H1 (cell line): ENCODE measurements at regions not wholly inside any gene's neighbourhood (a gene's known extent, or its start where the extent isn't known, plus 50 kb on each side); places are given as distances from the start of the nearest gene placed in this dataset.

Source experiments
- CTCF ChIA-PET: fragments of 300-600 bp; sonication (Branson Sonifier 250); formaldehyde crosslinking; loops from one replicate; lab custom pipeline; 2021; ENCODE audit not compliant: partially characterized antibody; lab: Charles Lee
- POLR2A ChIA-PET: fragments of 300-600 bp; sonication (Branson Sonifier 250); formaldehyde crosslinking; loops from one replicate; lab custom pipeline; 2021; ENCODE audit warnings: inconsistent platforms; ENCODE audit not compliant: partially characterized antibody; lab: Charles Lee
- DNase-seq, 2 experiments: peaks; one replicate each; pipeline versions ENCODE4 v3.0.0 to v3.0.0-alpha.2; 2010 to 2022; ENCODE audit warnings: low spot score in 2 of 2, low read depth in 1 of 2, mixed read lengths in 1 of 2
- FAIRE-seq: peaks from 2 replicates; lab custom pipeline; 2011; peaks lifted over from hg19 to GRCh38; lab: Jason Lieb, UNC
- H2AFZ ChIP-seq: 2 replicates; pipeline ENCODE4 v1.8.1; 2012; ENCODE audit warnings: low read length, inconsistent platforms
- H2AK5ac ChIP-seq: 2 replicates; pipeline ENCODE4 v1.6.1; 2013; ENCODE audit warnings: low read depth, low read length
- H2BK120ac ChIP-seq: replicated peaks from 2 replicates; pipeline ENCODE3; 2013; ENCODE audit warnings: low read depth, low read length, inconsistent platforms
- H2BK12ac ChIP-seq: 2 replicates; pipeline ENCODE4 v1.6.1; 2013; ENCODE audit warnings: low read depth, low read length
- H2BK15ac ChIP-seq: 2 replicates; pipeline ENCODE4 v1.6.1; 2013; ENCODE audit warnings: low read length
- H2BK20ac ChIP-seq: 2 replicates; pipeline ENCODE4 v1.6.1; 2013; ENCODE audit warnings: low read length
- H2BK5ac ChIP-seq: 2 replicates; pipeline ENCODE4 v1.6.1; 2013; ENCODE audit warnings: low read depth, low read length
- H3K14ac ChIP-seq: 2 replicates; pipeline ENCODE4 v1.6.1; 2013; ENCODE audit warnings: inconsistent platforms; ENCODE audit not compliant: insufficient read length
- H3K18ac ChIP-seq: 2 replicates; pipeline ENCODE4 v1.6.1; 2013; ENCODE audit warnings: low read length; ENCODE audit errors: extremely low read depth
- H3K23ac ChIP-seq: 2 replicates; pipeline ENCODE4 v1.6.1; 2013; ENCODE audit warnings: inconsistent platforms; ENCODE audit not compliant: insufficient read length
- H3K23me2 ChIP-seq: 2 replicates; pipeline ENCODE4 v1.6.1; 2013; ENCODE audit warnings: low read depth, low read length
- H3K27ac ChIP-seq: 2 replicates; pipeline ENCODE4 v1.6.1; 2011; ENCODE audit warnings: low read depth, low read length, inconsistent platforms
- H3K27me3 ChIP-seq, 4 experiments: replicated peaks in 1 of 4; 1 replicate in 1 of 4; 2 replicates in 3 of 4; pipeline versions ENCODE4 v1.6.1 to v1.8.1; 2011 to 2013; ENCODE audit warnings: low read length in 3 of 4, mild to moderate bottlenecking in 3 of 4, inconsistent platforms in 2 of 4, mixed read lengths in 2 of 4, moderate library complexity in 1 of 4; ENCODE audit not compliant: control insufficient read depth in 3 of 4, insufficient read depth in 3 of 4; ENCODE audit errors: extremely low read depth in 1 of 4
- H3K36me3 ChIP-seq, 4 experiments: 2 replicates each; pipeline versions ENCODE4 v1.6.1 to v1.8.1; 2011 to 2013; ENCODE audit warnings: mild to moderate bottlenecking in 4 of 4, low read length in 3 of 4, moderate library complexity in 2 of 4, control low read depth in 1 of 4, inconsistent platforms in 1 of 4; ENCODE audit not compliant: insufficient read depth in 4 of 4, control insufficient read depth in 2 of 4
- H3K4ac ChIP-seq: replicated peaks from 2 replicates; pipeline ENCODE3; 2013; ENCODE audit warnings: low read length, low read depth, mixed read lengths, inconsistent platforms; ENCODE audit not compliant: insufficient read length
- H3K4me1 ChIP-seq, 4 experiments: replicated peaks in 1 of 4; 1 replicate in 1 of 4; 2 replicates in 3 of 4; pipeline versions ENCODE4 v1.6.1 to v1.8.1; 2011 to 2013; ENCODE audit warnings: low read length in 3 of 4, inconsistent platforms in 2 of 4, mixed read lengths in 1 of 4; ENCODE audit not compliant: insufficient read depth in 4 of 4, control insufficient read depth in 3 of 4
- H3K4me2 ChIP-seq, 2 experiments: 2 replicates each; pipeline versions ENCODE4 v1.6.1 to v1.8.1; 2011 to 2013; ENCODE audit warnings: low read depth in 2 of 2, low read length in 2 of 2, control low read depth in 1 of 2, inconsistent platforms in 1 of 2, mild to moderate bottlenecking in 1 of 2; ENCODE audit not compliant: insufficient read depth in 1 of 2
- H3K4me3 ChIP-seq, 4 experiments: fragments of 200-600, 300-600 bp in 1 of 4; sonication (generic), shearing (Covaris generic), sonication (Bioruptor Twin) in 1 of 4; 2 replicates each; pipeline versions ENCODE4 v1.5.1 to v1.8.1; 2011 to 2016; ENCODE audit warnings: low read length in 4 of 4, low read depth in 3 of 4, control low read depth in 2 of 4, inconsistent platforms in 2 of 4, mild to moderate bottlenecking in 2 of 4, mixed read lengths in 1 of 4, moderate library complexity in 1 of 4; ENCODE audit not compliant: insufficient read depth in 2 of 4; ENCODE audit errors: extremely low read depth in 1 of 4
- H3K56ac ChIP-seq: replicated peaks from 2 replicates; pipeline ENCODE3; 2013; ENCODE audit warnings: low read depth, mild to moderate bottlenecking, mixed read lengths, low read length, inconsistent platforms; ENCODE audit not compliant: insufficient read length
- H3K79me1 ChIP-seq: 2 replicates; pipeline ENCODE4 v1.6.1; 2013; ENCODE audit warnings: low read depth, low read length, control low read depth
- H3K79me2 ChIP-seq, 2 experiments: 2 replicates each; pipeline versions ENCODE4 v1.6.1 to v1.8.1; 2012 to 2013; ENCODE audit warnings: low read length in 2 of 2, mild to moderate bottlenecking in 2 of 2, inconsistent platforms in 1 of 2; ENCODE audit not compliant: insufficient read depth in 2 of 2, control insufficient read depth in 1 of 2
- H3K9ac ChIP-seq, 4 experiments: replicated peaks in 1 of 4; 1 replicate in 1 of 4; 2 replicates in 3 of 4; pipeline versions ENCODE4 v1.6.1 to v1.8.1; 2011 to 2013; ENCODE audit warnings: low read depth in 3 of 4, low read length in 3 of 4, control low read depth in 2 of 4, mild to moderate bottlenecking in 2 of 4, moderate library complexity in 2 of 4, inconsistent platforms in 1 of 4; ENCODE audit errors: extremely low read depth in 1 of 4
- H3K9me3 ChIP-seq, 2 experiments: 2 replicates each; pipeline versions ENCODE4 v1.6.1 to v1.8.1; 2012 to 2013; ENCODE audit warnings: mild to moderate bottlenecking in 2 of 2, moderate library complexity in 2 of 2, control low read depth in 1 of 2, inconsistent platforms in 1 of 2, low read depth in 1 of 2, low read length in 1 of 2, mixed read lengths in 1 of 2; ENCODE audit not compliant: insufficient read depth in 2 of 2
- H4K20me1 ChIP-seq, 2 experiments: replicated peaks in 1 of 2; 2 replicates each; pipeline versions ENCODE3 to v1.8.1; 2011 to 2013; ENCODE audit warnings: inconsistent platforms in 2 of 2, low read length in 2 of 2, mild to moderate bottlenecking in 1 of 2; ENCODE audit not compliant: insufficient read depth in 2 of 2, control insufficient read depth in 1 of 2
- H4K5ac ChIP-seq: 2 replicates; pipeline ENCODE4 v1.6.1; 2013; ENCODE audit warnings: low read length, low read depth, mixed read lengths, inconsistent platforms; ENCODE audit not compliant: insufficient read length
- H4K8ac ChIP-seq: 2 replicates; pipeline ENCODE4 v1.8.0; 2013; ENCODE audit warnings: mild to moderate bottlenecking, moderate library complexity, low read length, inconsistent platforms; ENCODE audit not compliant: insufficient read depth; ENCODE audit errors: extremely low read depth
- H4K91ac ChIP-seq: replicated peaks from 2 replicates; pipeline ENCODE3; 2013; ENCODE audit warnings: low read length, mixed read lengths, inconsistent platforms; ENCODE audit not compliant: insufficient read length
- EGR1 ChIP-seq: IDR thresholded peaks from 2 replicates; pipeline ENCODE4 v1.6.1; 2011; ENCODE audit warnings: low read depth, low read length, borderline replicate concordance
- WGBS, 2 experiments: shearing (Covaris generic) in 1 of 2; methylation state at CpG; one replicate each; pipeline versions ENCODE4 v1.1.6 to v1.1.7; 2013 to 2015; ENCODE audit warnings: low lambda C conversion rate in 2 of 2, mixed read lengths in 2 of 2, inconsistent platforms in 1 of 2, low coverage in 1 of 2, missing lambda C conversion rate in 1 of 2; ENCODE audit not compliant: insufficient replicate concordance in 2 of 2, insufficient coverage in 1 of 2, insufficient read length in 1 of 2; ENCODE audit errors: extremely low coverage in 1 of 2, missing lambda C conversion rate in 1 of 2; 5-methylcytosine and 5-hydroxymethylcytosine counted together

GRCh38 chr14:83624541-83624940 is 1905.4 kb upstream of the FLRT2 start:
- no peak overlapping the region for H2BK15ac ChIP-seq
- DNase-seq (no peak), FAIRE-seq (no peak)
- no peak overlapping the region for H3K4ac ChIP-seq
- H3K27me3 ChIP-seq, result no peaks in the 10 kb centered on the region
- H3K36me3 ChIP-seq, result no peaks in the 10 kb centered on the region
- no peak overlapping the region for H3K4me2 ChIP-seq
- no peak overlapping the region for H3K9ac ChIP-seq
- H2BK120ac ChIP-seq, result no peak overlapping the region
- no peak overlapping the region for H2BK12ac ChIP-seq
- no peak overlapping the region for H3K14ac ChIP-seq
- H3K4me1 ChIP-seq, result no peaks in the 10 kb centered on the region
- no peak overlapping the region for H3K56ac ChIP-seq
- H3K23me2 ChIP-seq, result peaks cover 2% of the 10 kb centered on the region; the same call in 1 of the 2 replicates
- CTCF ChIA-PET, result no interaction called here
- H2AFZ ChIP-seq, result no peak overlapping the region
- 95% methylated on average over 1 of the region's 1 CpG; no CpG with 5 or more reads in 1 of the 2 experiments for WGBS, 2 experiments
- no peak overlapping the region for H2AK5ac ChIP-seq
- POLR2A ChIA-PET, result no interaction called here
- no peaks in the 10 kb centered on the region for H3K79me1 ChIP-seq
- no peak overlapping the region for H2BK20ac ChIP-seq
- no peak for TF ChIP-seq EGR1
- TF ChIP-seq, all 59 proteins: peak for 0
- Histone ChIP-seq H3K18ac (no peak overlapping the region), H3K23ac (no peak overlapping the region), H3K27ac (no peak overlapping the region), H4K5ac (no peak overlapping the region), H4K91ac (no peak overlapping the region), H4K8ac (no peak overlapping the region; the same call in 1 of the 2 replicates), H3K4me3 (no peak overlapping the region), H3K9me3 (no peaks in the 10 kb centered on the region), H2BK5ac (no peak overlapping the region), H4K20me1 (no peaks in the 10 kb centered on the region), H3K79me2 (no peaks in the 10 kb centered on the region)
